ENCODE measurements at regions not wholly inside any gene's neighbourhood (a gene's known extent, or its start where the extent isn't known, plus 50 kb on each side); places are given as distances from the start of the nearest gene placed in this dataset.

GRCh38 chr2:205902041-205902899 lies 183.7 kb downstream of the INO80D start:
- no peak for DNase-seq (ENCODE audit: low spot score)

- no peak for DNase-seq (ENCODE audit: low spot score)
Measured at GRCh38 chr2:205901491-205901890, 184.5 kb downstream of the INO80D start.

GRCh38 chr2:205898744-205899143 lies 187.2 kb downstream of the INO80D start:
- no peak for DNase-seq (ENCODE audit: low spot score)

GRCh38 chr2:205895981-205896655 lies 189.9 kb downstream of the INO80D start:
- no peak for DNase-seq (ENCODE audit: low spot score)

GRCh38 chr2:205892665-205893259 lies 193.2 kb downstream of the INO80D start:
- DNase-seq (ENCODE audit: low spot score) = no peak

- DNase-seq (ENCODE audit: low spot score) = no peak
Measured at GRCh38 chr2:205892251-205892655, 193.7 kb downstream of the INO80D start.

GRCh38 chr2:205889114-205889513 lies 196.9 kb downstream of the INO80D start:
- DNase-seq (ENCODE audit: low spot score) = no peak

GRCh38 chr2:205887637-205888036 lies 198.3 kb downstream of the INO80D start:
- DNase-seq (ENCODE audit: low spot score) = no peak

- peak; percentile 85 for DNase-seq (ENCODE audit: low spot score)
Measured at GRCh38 chr2:205885492-205886099, 200.4 kb downstream of the INO80D start.

GRCh38 chr2:205883965-205884364 lies 201.7 kb downstream of the NRP2 start:
- DNase-seq (ENCODE audit: low spot score) = no peak

- no peak for DNase-seq (ENCODE audit: low spot score)
Measured at GRCh38 chr2:205882806-205883425, 200.6 kb downstream of the NRP2 start.

GRCh38 chr2:205880048-205880447 lies 197.7 kb downstream of the NRP2 start:
- DNase-seq (ENCODE audit: low spot score) = no peak

GRCh38 chr2:205878999-205879762 lies 196.9 kb downstream of the NRP2 start:
- no peak for DNase-seq (ENCODE audit: low spot score)

- DNase-seq (ENCODE audit: low spot score) = no peak
Measured at GRCh38 chr2:205877496-205877895, 195.2 kb downstream of the NRP2 start.

GRCh38 chr2:205876127-205876526 lies 193.8 kb downstream of the NRP2 start:
- no peak for DNase-seq (ENCODE audit: low spot score)

- DNase-seq (ENCODE audit: low spot score) = no peak
Measured at GRCh38 chr2:205872716-205873115, 190.4 kb downstream of the NRP2 start.

GRCh38 chr2:205869439-205869838 lies 187.1 kb downstream of the NRP2 start:
- DNase-seq (ENCODE audit: low spot score) = no peak

GRCh38 chr2:205868773-205869333 lies 186.6 kb downstream of the NRP2 start:
- DNase-seq (ENCODE audit: low spot score) = no peak

GRCh38 chr2:205868053-205868452 lies 185.8 kb downstream of the NRP2 start:
- DNase-seq (ENCODE audit: low spot score) = no peak

GRCh38 chr2:205867371-205867770 lies 185.1 kb downstream of the NRP2 start:
- DNase-seq (ENCODE audit: low spot score) = no peak

GRCh38 chr2:205865905-205866441 lies 183.7 kb downstream of the NRP2 start:
- peak; percentile 26 for DNase-seq (ENCODE audit: low spot score)
